HS-5 (cell line): ENCODE measurements at regions not wholly inside any gene's neighbourhood (a gene's known extent, or its start where the extent isn't known, plus 50 kb on each side); places are given as distances from the start of the nearest gene placed in this dataset.

Experiments used
- DNase-seq: peaks from one replicate; pipeline ENCODE4 v3.0.0-alpha.2; 2012; ENCODE audit warnings: low read depth

GRCh38 chr1:221632072-221632471 is 109.8 kb downstream of the DUSP10 start:
- no peak for DNase-seq

- no peak for DNase-seq
Measured at GRCh38 chr1:221633841-221634409, 108.0 kb downstream of the DUSP10 start.

- no peak for DNase-seq
Measured at GRCh38 chr1:221634606-221635005, 107.3 kb downstream of the DUSP10 start.

DNA sequence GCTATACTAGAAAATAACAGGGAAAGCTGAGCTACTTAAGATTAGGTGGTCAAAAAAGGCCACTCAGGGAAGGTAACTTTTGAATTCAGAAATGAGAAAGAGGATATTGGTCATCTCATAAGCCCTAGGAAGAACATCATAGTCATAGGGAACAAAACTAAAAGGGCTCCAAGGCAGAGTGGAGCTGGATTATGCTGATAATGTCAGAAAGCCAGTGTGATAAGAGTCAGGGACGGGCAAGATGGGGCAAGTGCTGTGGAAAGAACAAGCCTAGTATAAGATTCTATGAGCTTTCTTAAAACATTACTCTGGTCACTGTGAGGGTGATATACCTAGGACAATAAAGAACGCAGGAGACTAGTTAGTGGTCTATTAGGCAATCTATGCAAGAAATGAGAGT is 106.6 kb downstream of the DUSP10 start:
- no peak for DNase-seq

DNA sequence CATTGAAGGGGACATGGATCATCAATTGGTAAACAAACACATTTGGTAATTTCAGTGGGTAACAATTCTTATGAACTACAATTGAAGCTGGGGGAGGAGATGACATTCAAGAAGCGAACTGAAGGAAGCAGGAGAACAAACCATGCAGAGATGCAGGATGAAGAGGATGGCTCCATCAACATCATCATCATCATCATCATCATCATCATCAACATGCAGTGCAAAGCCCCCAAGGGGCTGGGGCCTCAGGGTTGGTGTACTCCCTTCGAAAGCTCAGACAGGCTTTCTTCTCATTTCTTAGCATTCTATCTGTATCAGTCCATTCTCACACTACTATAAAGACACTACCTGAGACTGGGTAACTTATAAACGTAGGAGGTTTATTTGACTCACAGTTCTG is 105.8 kb downstream of the DUSP10 start:
- DNase-seq = no peak

GRCh38 chr1:221636967-221637366 is 104.9 kb downstream of the DUSP10 start:
- DNase-seq = no peak

DNA sequence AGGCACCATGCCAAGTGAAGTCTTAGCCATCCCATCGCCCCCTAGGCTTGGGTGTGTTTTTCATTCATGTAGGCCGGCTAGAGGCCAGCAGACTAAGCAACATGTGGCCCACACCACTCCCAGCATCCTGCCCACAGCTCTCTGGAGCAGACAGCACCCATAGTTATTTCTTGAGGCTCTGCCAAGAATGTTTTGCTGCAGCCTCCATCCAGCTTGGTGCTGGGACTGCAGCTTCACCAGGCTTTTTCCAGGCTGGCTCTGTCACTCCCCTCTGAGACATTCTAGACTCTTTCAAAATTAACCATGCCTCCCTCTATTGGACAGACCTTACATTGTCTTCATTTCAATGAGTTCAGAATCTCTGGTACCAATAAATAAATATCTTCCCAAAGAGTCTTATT is 104.2 kb downstream of the DUSP10 start:
- no peak for DNase-seq

DNA sequence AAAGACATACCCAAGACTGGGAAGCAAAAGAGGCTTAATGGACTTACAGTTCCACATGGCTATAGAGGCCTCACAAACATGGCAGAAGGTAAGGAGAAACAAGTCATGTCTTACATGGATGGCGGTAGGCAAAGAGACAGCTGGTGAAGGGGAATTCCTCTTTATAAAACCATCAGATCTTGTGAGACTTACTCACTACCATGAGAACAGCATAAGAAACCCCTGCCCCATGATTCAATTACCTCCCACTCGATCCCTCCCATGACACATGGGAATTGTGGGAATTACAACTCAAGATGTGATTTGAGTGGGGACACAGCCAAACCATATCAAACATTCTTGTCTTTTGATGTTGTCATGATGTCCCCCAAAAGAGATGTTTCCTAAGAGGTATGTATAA is 103.3 kb downstream of the DUSP10 start:
- no peak for DNase-seq

GRCh38 chr1:221641811-221642210 is 100.1 kb downstream of the DUSP10 start:
- DNase-seq = no peak

DNA sequence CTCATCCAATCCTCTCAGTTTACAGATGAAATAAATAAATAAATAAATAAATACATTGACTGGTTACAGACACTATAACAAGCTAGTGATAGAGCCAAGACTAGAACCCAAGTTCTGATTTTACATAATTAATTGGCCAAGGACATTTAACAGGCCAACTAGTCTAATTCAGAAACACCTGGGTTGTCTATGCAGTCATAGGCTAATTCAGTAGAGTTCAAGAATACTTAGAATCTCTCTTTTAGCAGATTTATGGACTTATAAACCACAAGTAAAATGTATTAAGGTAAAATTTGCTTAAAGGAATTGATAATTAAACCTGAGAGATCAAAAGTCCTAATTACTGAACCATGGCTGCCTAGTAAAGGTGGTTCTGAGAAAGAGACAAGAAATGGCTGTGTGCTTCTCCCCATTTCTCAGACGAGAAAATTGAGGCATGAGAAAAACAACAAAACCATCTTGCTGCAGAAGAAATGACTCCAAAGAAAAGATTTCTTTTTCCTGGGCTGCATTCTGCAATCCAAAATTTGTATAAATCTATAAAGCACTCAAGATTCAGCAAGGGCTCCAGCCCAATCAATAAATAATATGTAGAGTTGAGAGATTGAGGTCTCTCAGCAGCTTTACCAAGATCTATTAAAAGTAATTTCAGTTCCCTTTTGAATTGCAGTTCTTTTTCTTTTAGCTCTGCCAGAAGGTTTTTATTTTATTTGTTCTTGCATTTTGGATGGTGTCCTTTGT is 98.3 kb downstream of the DUSP10 start:
- DNase-seq = no peak

GRCh38 chr1:221644145-221644448 is 97.8 kb downstream of the DUSP10 start:
- no peak for DNase-seq

DNA sequence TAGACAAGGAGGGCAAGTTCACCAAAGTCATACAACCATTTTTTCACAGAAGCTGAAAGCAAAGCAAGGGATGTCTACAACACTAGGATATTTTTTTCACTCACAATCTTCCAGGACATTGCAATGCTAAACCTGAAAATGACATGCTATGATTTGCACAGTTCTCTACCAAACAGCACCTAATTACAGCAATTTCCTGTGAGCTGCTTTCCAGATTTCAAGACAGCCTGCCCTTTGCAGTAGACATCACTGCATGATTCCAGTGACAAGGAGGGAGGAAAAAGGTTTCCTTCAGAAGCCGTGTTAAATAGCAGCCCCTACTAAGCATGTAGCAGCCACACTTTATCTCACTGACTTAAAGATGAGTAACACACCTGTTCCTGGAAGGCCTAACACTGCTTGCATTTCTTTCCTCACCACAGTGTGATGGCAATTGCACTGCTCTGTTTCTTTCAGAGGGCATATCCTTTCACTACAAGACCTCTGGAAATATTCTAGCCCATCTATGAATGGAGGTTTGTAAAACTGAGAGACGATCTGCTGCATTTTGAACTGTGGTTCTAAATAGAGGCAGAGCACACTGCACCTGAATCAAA is 97.1 kb downstream of the DUSP10 start:
- DNase-seq = no peak

GRCh38 chr1:221648201-221648600 is 93.7 kb downstream of the DUSP10 start:
- no peak for DNase-seq
